ENCODE measurements at regions not wholly inside any gene's neighbourhood (a gene's known extent, or its start where the extent isn't known, plus 50 kb on each side); places are given as distances from the start of the nearest gene placed in this dataset.
"Not testable (repeated sequence)": the region's sequence is repeated elsewhere in the genome, so short reads cannot be mapped to it uniquely, and the experiment has no call there.

GRCh38 chr1:96522927-96523326 is 198.7 kb upstream of the PTBP2 start:
- no peaks in the 10 kb centered on the region for H3K36me3 ChIP-seq (ENCODE audit: low read depth)
- peaks cover 25% of the 10 kb centered on the region for H3K4me1 ChIP-seq (ENCODE audit: insufficient read depth)
- H3K27ac ChIP-seq: no peak overlapping the region
- 0 out of 2 replicates have a peak overlapping the region, but pooled peaks have one; percentile 10 for H2AFZ ChIP-seq
- no peaks in the 10 kb centered on the region for H3K9me2 ChIP-seq (ENCODE audit: insufficient read depth)
- H3K27me3 ChIP-seq (replicated peaks; ENCODE audit: insufficient read depth): no peaks in the 10 kb centered on the region
- in situ Hi-C loops (cut with MboI): no loop called here
- no peaks in the 10 kb centered on the region for H3K79me2 ChIP-seq (ENCODE audit: insufficient read depth)
- no peak overlapping the region for H3K4me3 ChIP-seq
- H3K9me3 ChIP-seq (ENCODE audit: low read depth): no peaks in the 10 kb centered on the region
- no peak overlapping the region for H3K9ac ChIP-seq
- DNase-seq: no peak
- no peak for TF ChIP-seq EZH2 (IDR thresholded peaks at IDR 0.05; ENCODE audit: insufficient read depth, poor library complexity, severe bottlenecking)
- H3F3A ChIP-seq (ENCODE audit: insufficient read depth): peaks cover 25% of the 10 kb centered on the region
- 88 to 94% methylated on average over 1 of the region's 1 CpG for WGBS, 2 experiments (ENCODE audit: low coverage in 1 of 2, low lambda C conversion rate in 2 of 2, missing lambda C conversion rate in 2 of 2)
- no peaks in the 10 kb centered on the region for H4K20me1 ChIP-seq (ENCODE audit: insufficient read depth)
- peak overlapping the region; percentile 19 for H3K4me2 ChIP-seq (ENCODE audit: unreplicated experiment)

GRCh38 chr1:96524100-96524499 is 197.5 kb upstream of the PTBP2 start:
- Histone ChIP-seq H3K27me3 (replicated peaks; ENCODE audit: insufficient read depth) (no peaks in the 10 kb centered on the region), H3K4me2 (ENCODE audit: unreplicated experiment) (no peak overlapping the region), H3K79me2 (ENCODE audit: insufficient read depth) (no peaks in the 10 kb centered on the region), H3K4me3 (no peak overlapping the region), H3K4me1 (ENCODE audit: insufficient read depth) (peaks cover 25% of the 10 kb centered on the region), H3K9me2 (ENCODE audit: insufficient read depth) (no peaks in the 10 kb centered on the region), H3K27ac (no peak overlapping the region), H3K36me3 (ENCODE audit: low read depth) (no peaks in the 10 kb centered on the region), H3F3A (ENCODE audit: insufficient read depth) (peaks cover 25% of the 10 kb centered on the region), H2AFZ (no peak overlapping the region), H3K9ac (no peak overlapping the region), H4K20me1 (ENCODE audit: insufficient read depth) (no peaks in the 10 kb centered on the region), H3K9me3 (ENCODE audit: low read depth) (no peaks in the 10 kb centered on the region)
- TF ChIP-seq EZH2 (IDR thresholded peaks at IDR 0.05; ENCODE audit: insufficient read depth, poor library complexity, severe bottlenecking) (no peak), EZH2phosphoT487 (IDR thresholded peaks at IDR 0.05; ENCODE audit: insufficient read depth, low read depth) (no peak)
- DNase-seq: no peak
- in situ Hi-C loops (cut with MboI): no loop called here
- 20 to 32% methylated on average over 2 of the region's 2 CpGs for WGBS, 2 experiments (ENCODE audit: low coverage in 1 of 2, low lambda C conversion rate in 2 of 2, missing lambda C conversion rate in 2 of 2)

GRCh38 chr1:96525657-96526557 is 195.7 kb upstream of the PTBP2 start:
- Histone ChIP-seq H3K4me3 (no peak overlapping the region), H3K9me3 (ENCODE audit: low read depth) (no peaks in the 10 kb centered on the region), H3K27me3 (replicated peaks; ENCODE audit: insufficient read depth) (no peaks in the 10 kb centered on the region), H3K4me1 (ENCODE audit: insufficient read depth) (peaks cover 15% of the 10 kb centered on the region), H2AFZ (peak overlapping the region; percentile 5; the same call in 1 of the 2 replicates), H3K9me2 (ENCODE audit: insufficient read depth) (no peaks in the 10 kb centered on the region), H3K4me2 (ENCODE audit: unreplicated experiment) (no peak overlapping the region), H3K36me3 (ENCODE audit: low read depth) (no peaks in the 10 kb centered on the region), H4K20me1 (ENCODE audit: insufficient read depth) (no peaks in the 10 kb centered on the region), H3K27ac (no peak overlapping the region), H3K79me2 (ENCODE audit: insufficient read depth) (no peaks in the 10 kb centered on the region), H3F3A (ENCODE audit: insufficient read depth) (peaks cover 16% of the 10 kb centered on the region), H3K9ac (no peak overlapping the region)
- 25 to 34% methylated on average over 8 of the region's 8 CpGs for WGBS, 2 experiments (ENCODE audit: low coverage in 1 of 2, low lambda C conversion rate in 2 of 2, missing lambda C conversion rate in 2 of 2)
- in situ Hi-C loops (cut with MboI): no loop called here
- TF ChIP-seq EZH2 (IDR thresholded peaks at IDR 0.05; ENCODE audit: insufficient read depth, poor library complexity, severe bottlenecking) (no peak), EZH2phosphoT487 (IDR thresholded peaks at IDR 0.05; ENCODE audit: insufficient read depth, low read depth) (no peak)
- DNase-seq: no peak

DNA sequence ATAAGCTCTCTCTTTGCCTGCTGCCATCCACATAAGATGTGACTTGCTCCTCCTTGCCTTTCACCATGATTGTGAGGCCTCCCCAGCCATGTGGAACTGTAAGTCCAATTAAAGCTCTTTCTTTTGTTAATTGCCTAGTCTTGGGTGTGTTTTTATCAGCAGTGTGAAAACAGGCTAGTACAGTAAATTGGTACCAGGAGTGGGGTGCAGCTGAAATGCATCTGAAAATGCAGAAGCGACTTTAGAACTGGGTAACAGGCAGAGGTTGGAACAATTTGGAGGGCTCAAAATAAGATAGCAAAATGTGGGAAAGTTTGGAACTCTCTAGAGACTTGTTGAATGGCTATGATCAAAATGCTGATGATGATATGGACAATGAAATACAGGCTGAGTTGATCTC is 192.9 kb upstream of the PTBP2 start:
- DNase-seq; H3K9me3 ChIP-seq (ENCODE audit: low read depth); H3K4me2 ChIP-seq (ENCODE audit: unreplicated experiment); H3K4me3 ChIP-seq; in situ Hi-C loops (cut with MboI); H3K27ac ChIP-seq; H3K9ac ChIP-seq; H2AFZ ChIP-seq; H3K36me3 ChIP-seq (ENCODE audit: low read depth); H3K4me1 ChIP-seq (ENCODE audit: insufficient read depth); H3K27me3 ChIP-seq (replicated peaks; ENCODE audit: insufficient read depth); H3K9me2 ChIP-seq (ENCODE audit: insufficient read depth); H3K79me2 ChIP-seq (ENCODE audit: insufficient read depth); H3F3A ChIP-seq (ENCODE audit: insufficient read depth); H4K20me1 ChIP-seq (ENCODE audit: insufficient read depth): not testable (repeated sequence)
- 88 to 100% methylated on average over 1 of the region's 1 CpG for WGBS, 2 experiments (ENCODE audit: low coverage in 1 of 2, low lambda C conversion rate in 2 of 2, missing lambda C conversion rate in 2 of 2)
